Stomach (tissue), 8 donors: ENCODE measurements at regions not wholly inside any gene's neighbourhood (a gene's known extent, or its start where the extent isn't known, plus 50 kb on each side); places are given as distances from the start of the nearest gene placed in this dataset.

Experiments used
- DNase-seq, 2 donors: peaks; one replicate each; pipeline versions ENCODE4 v3.0.0 to v3.0.0-alpha.2; 2013 to 2019
- H3K27ac ChIP-seq, 5 donors: fragments of 200-600 bp in 4 of 5; sonication (generic) in 4 of 5; one replicate each; pipeline ENCODE4 v1.5.1; 2013 to 2019; ENCODE audit warnings: mild to moderate bottlenecking in 1 of 5, moderate library complexity in 1 of 5
- H3K27me3 ChIP-seq, 3 donors: fragments of 200-600 bp; sonication (generic); one replicate each; pipeline ENCODE4 v1.5.1; 2017 to 2019; ENCODE audit warnings: mixed run types in 1 of 3
- H3K36me3 ChIP-seq, 4 donors: fragments of 200-600 bp; sonication (generic); 1 replicate in 3 of 4; 2 replicates in 1 of 4; pipeline ENCODE4 v1.5.1; 2016 to 2019
- H3K4me1 ChIP-seq, 4 donors: fragments of 200-600 bp; sonication (generic); one replicate each; pipeline ENCODE4 v1.5.1; 2016 to 2019
- H3K4me3 ChIP-seq, 4 donors: fragments of 200-600 bp; sonication (generic) in 3 of 4; one replicate each; pipeline ENCODE4 v1.5.1; 2016 to 2019; ENCODE audit warnings: mild to moderate bottlenecking in 1 of 4
- H3K9me3 ChIP-seq, 4 donors: fragments of 200-600 bp; sonication (generic); one replicate each; pipeline ENCODE4 v1.5.1; 2016 to 2019
- EP300 ChIP-seq: sonication (generic); formaldehyde crosslinking; IDR thresholded peaks from one replicate; pipeline ENCODE4 v1.6.1; 2017; ENCODE audit warnings: antibody characterized with exemption
- POLR2A ChIP-seq, 4 donors: fragments of 450-650 bp; IDR thresholded peaks; one replicate each; pipeline ENCODE4 v1.6.1; 2016; ENCODE audit warnings: antibody characterized with exemption in 4 of 4, control low read depth in 2 of 4, mild to moderate bottlenecking in 1 of 4, moderate library complexity in 1 of 4
- POLR2AphosphoS5 ChIP-seq, 3 donors: sonication (generic); formaldehyde crosslinking; IDR thresholded peaks; one replicate each; pipeline ENCODE4 v1.6.1; 2016; ENCODE audit warnings: antibody characterized with exemption in 3 of 3
- WGBS, 5 donors: extraction: QIAGEN DNeasy Blood & Tissue Kit in 3 of 5; methylation state at CpG; one replicate each; pipeline versions ENCODE4 v1.1.5 to v1.1.7; 2013 to 2018; 5-methylcytosine and 5-hydroxymethylcytosine counted together
- intact Hi-C: fragments of 100-400 bp; cut with DNase I; formaldehyde crosslinking; loops from one replicate; pipeline ENCODE4 v1.15.1; 2023; ENCODE audit warnings: low total_unique reads
- TF ChIP-seq, protein P1 (sequence below), 7 experiments: fragments of 450-650 bp in 4 of 7; fragments of 200-600 bp in 3 of 7; sonication (generic) in 3 of 7; IDR thresholded peaks; one replicate each; pipeline ENCODE4 v1.5.1; 2016 to 2019; ENCODE audit warnings: antibody characterized with exemption in 7 of 7, control low read depth in 2 of 7, mild to moderate bottlenecking in 1 of 7
- donor health status: healthy with polysubstance abuse.
- donor health status: Bipolar disorder and iron deficiency.
- donor health status: healthy.

DNA sequence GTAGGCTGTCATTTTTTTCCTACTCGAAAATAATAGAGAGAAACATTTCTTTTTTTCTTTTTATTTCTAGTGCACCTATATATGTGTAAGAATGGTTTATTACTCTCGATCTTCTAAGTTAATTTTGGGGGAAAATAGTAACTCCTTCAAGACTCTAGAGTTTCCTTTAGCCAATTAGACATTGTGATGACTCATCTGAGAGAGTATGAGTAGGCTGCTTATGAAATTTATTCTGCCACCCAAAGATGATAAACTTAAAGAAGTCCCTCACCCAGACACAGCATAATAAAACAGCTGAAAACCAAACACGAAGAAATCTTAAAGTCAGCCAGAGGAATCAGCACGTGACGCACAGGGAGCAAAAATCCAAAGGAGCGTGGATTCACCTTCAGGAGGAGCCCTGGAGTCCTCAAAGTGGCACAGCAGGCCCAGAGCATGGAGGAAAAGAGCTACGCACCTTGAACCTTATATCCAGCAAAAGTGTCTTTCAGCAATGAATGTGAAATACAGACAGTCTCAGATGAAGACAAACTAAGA is 81.9 kb downstream of the ERMARD start:
- no peak overlapping the region for H3K4me3 ChIP-seq
- no peak overlapping the region for H3K27ac ChIP-seq
- no peak for TF ChIP-seq POLR2A (IDR thresholded peaks at IDR 0.05)
- TF ChIP-seq, protein P1, sequence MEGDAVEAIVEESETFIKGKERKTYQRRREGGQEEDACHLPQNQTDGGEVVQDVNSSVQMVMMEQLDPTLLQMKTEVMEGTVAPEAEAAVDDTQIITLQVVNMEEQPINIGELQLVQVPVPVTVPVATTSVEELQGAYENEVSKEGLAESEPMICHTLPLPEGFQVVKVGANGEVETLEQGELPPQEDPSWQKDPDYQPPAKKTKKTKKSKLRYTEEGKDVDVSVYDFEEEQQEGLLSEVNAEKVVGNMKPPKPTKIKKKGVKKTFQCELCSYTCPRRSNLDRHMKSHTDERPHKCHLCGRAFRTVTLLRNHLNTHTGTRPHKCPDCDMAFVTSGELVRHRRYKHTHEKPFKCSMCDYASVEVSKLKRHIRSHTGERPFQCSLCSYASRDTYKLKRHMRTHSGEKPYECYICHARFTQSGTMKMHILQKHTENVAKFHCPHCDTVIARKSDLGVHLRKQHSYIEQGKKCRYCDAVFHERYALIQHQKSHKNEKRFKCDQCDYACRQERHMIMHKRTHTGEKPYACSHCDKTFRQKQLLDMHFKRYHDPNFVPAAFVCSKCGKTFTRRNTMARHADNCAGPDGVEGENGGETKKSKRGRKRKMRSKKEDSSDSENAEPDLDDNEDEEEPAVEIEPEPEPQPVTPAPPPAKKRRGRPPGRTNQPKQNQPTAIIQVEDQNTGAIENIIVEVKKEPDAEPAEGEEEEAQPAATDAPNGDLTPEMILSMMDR (IDR thresholded peaks at IDR 0.05) = no peak
- no peak for TF ChIP-seq POLR2AphosphoS5 (IDR thresholded peaks at IDR 0.05)
- TF ChIP-seq EP300 = no peak
- H3K27me3 ChIP-seq = peaks cover 0 to 15% (median 0%) of the 10 kb centered on the region in 3 donors
- peaks cover 7 to 19% (median 11%) of the 10 kb centered on the region in 4 donors for H3K4me1 ChIP-seq
- intact Hi-C loops = loop anchor here (10.0 kb wide), 1 partner anchor 451 kb away; no protein-coding TSS in a partner anchor
- no peak for DNase-seq
- no peaks in the 10 kb centered on the region for H3K36me3 ChIP-seq
- H3K9me3 ChIP-seq = no peaks in the 10 kb centered on the region
- WGBS, 5 donors = 89 to 94% (median 92%) methylated on average over 7 of the region's 7 CpGs

- WGBS, 5 donors = 26 to 47% (median 32%) methylated on average over 4 of the region's 4 CpGs
- Histone ChIP-seq H3K4me1 (peaks cover 7 to 19% (median 11%) of the 10 kb centered on the region in 4 donors), H3K27me3 (peaks cover 0 to 19% (median 0%) of the 10 kb centered on the region in 3 donors), H3K9me3 (no peaks in the 10 kb centered on the region), H3K36me3 (no peaks in the 10 kb centered on the region), H3K27ac (peak overlapping the region; percentile 44 to 62 (median 56)), H3K4me3 (peak overlapping the region in 1 of 4 donors; percentile 19)
- intact Hi-C loops = loop anchor here (10.0 kb wide), 1 partner anchor 452 kb away; no protein-coding TSS in a partner anchor
- TF ChIP-seq POLR2A (IDR thresholded peaks at IDR 0.05) (no peak), POLR2AphosphoS5 (IDR thresholded peaks at IDR 0.05) (peak in 1 of 3 donors; percentile 17), EP300 (no peak)
- TF ChIP-seq, protein P1 (IDR thresholded peaks at IDR 0.05) = no peak
- peak; percentile 44 to 56 for DNase-seq
These were observed 81.0 kb downstream of the ERMARD start for GRCh38 chr6:169832247-169832948.

- Histone ChIP-seq H3K36me3 (no peaks in the 10 kb centered on the region), H3K27me3 (peaks cover 0 to 21% (median 0%) of the 10 kb centered on the region in 3 donors), H3K27ac (peak overlapping the region; percentile 16 to 62 (median 56)), H3K4me1 (peaks cover 7 to 19% (median 11%) of the 10 kb centered on the region in 4 donors), H3K4me3 (peak overlapping the region in 1 of 4 donors; percentile 19), H3K9me3 (peaks cover 0 to under 1% (median 0%) of the 10 kb centered on the region in 4 donors)
- DNase-seq = peak; percentile 85 to 93
- intact Hi-C loops = loop anchor here (10.0 kb wide), 1 partner anchor 453 kb away; no protein-coding TSS in a partner anchor
- WGBS, 5 donors = 23 to 30% (median 26%) methylated on average over 31 to 32 of the region's 32 CpGs
- TF ChIP-seq EP300 (no peak), POLR2AphosphoS5 (IDR thresholded peaks at IDR 0.05) (peak in 2 of 3 donors; percentile 23 to 72)
- TF ChIP-seq, protein P1 (IDR thresholded peaks at IDR 0.05) = peak in 5 of 7 experiments; percentile 83 to 97 (median 96)
These were observed 80.2 kb downstream of the ERMARD start for GRCh38 chr6:169831450-169832246.
